K562 (cell line): ENCODE measurements at regions not wholly inside any gene's neighbourhood (a gene's known extent, or its start where the extent isn't known, plus 50 kb on each side); places are given as distances from the start of the nearest gene placed in this dataset.

Experiments used
- CC2D1A ChIP-seq: fragments of 450-650 bp; IDR thresholded peaks from 2 replicates; pipeline ENCODE4 v1.6.1; 2017; ENCODE audit warnings: mild to moderate bottlenecking
- CHD2 ChIP-seq: IDR thresholded peaks from 2 replicates; pipeline ENCODE4 v1.6.1; 2011; ENCODE audit warnings: low read depth, low read length
- HDGF ChIP-seq: fragments of 450-650 bp; IDR thresholded peaks from 2 replicates; pipeline ENCODE4 v1.6.1; 2016
- HIVEP1 ChIP-seq: fragments of 250-450 bp; sonication (Bioruptor Pico); IDR thresholded peaks from 2 replicates; pipeline ENCODE4 v1.4.0; 2020; ENCODE audit warnings: mild to moderate bottlenecking
- JUND ChIP-seq, 2 experiments: IDR thresholded peaks; 2 replicates in 1 of 2; 3 replicates in 1 of 2; pipeline ENCODE4 v1.6.1; 2011; ENCODE audit warnings: borderline replicate concordance in 2 of 2, low read depth in 2 of 2, low read length in 2 of 2, improper control_type of control experiment in 1 of 2, missing biosample characterization in 1 of 2, missing genetic modification characterization in 1 of 2, missing genetic modification reagents in 1 of 2
- MAFK ChIP-seq: IDR thresholded peaks from 2 replicates; pipeline ENCODE4 v1.6.1; 2011; ENCODE audit warnings: low read length, improper control_type of control experiment
- POLR2AphosphoS5 ChIP-seq: IDR thresholded peaks from 2 replicates; pipeline ENCODE4 v1.6.1; 2011; ENCODE audit warnings: mild to moderate bottlenecking, low read depth, low read length, moderate library complexity; ENCODE audit not compliant: control insufficient read depth, insufficient read depth
- RBBP5 ChIP-seq: fragments of 200-600 bp; sonication (generic); IDR thresholded peaks from 2 replicates; pipeline ENCODE4 v1.6.1; 2012; ENCODE audit warnings: borderline replicate concordance, mild to moderate bottlenecking, low read length, control low read depth, inconsistent platforms; ENCODE audit not compliant: insufficient read depth, poor library complexity, severe bottlenecking
- SP1 ChIP-seq: sonication (generic); formaldehyde crosslinking; IDR thresholded peaks from 2 replicates; pipeline ENCODE4 v1.8.1; 2022; ENCODE audit warnings: mild to moderate bottlenecking, missing genetic modification reagents
- TF ChIP-seq, protein P1 (sequence below): fragments of 450-650 bp; IDR thresholded peaks from 2 replicates; pipeline ENCODE4 v1.7.1; 2018; ENCODE audit warnings: mild to moderate bottlenecking, low read depth; ENCODE audit not compliant: partially characterized antibody
- TF ChIP-seq, protein P2 (sequence below), 3 experiments: IDR thresholded peaks in 2 of 3; conservative IDR thresholded peaks in 1 of 3; 2 replicates each; pipeline ENCODE4 v1.5.1; 2011 to 2012; ENCODE audit warnings: low read length in 3 of 3, mild to moderate bottlenecking in 3 of 3, control low read depth in 2 of 3, improper control_type of control experiment in 1 of 3, inconsistent platforms in 1 of 3, low read depth in 1 of 3, mixed read lengths in 1 of 3, moderate library complexity in 1 of 3; ENCODE audit not compliant: insufficient read depth in 2 of 3

DNA sequence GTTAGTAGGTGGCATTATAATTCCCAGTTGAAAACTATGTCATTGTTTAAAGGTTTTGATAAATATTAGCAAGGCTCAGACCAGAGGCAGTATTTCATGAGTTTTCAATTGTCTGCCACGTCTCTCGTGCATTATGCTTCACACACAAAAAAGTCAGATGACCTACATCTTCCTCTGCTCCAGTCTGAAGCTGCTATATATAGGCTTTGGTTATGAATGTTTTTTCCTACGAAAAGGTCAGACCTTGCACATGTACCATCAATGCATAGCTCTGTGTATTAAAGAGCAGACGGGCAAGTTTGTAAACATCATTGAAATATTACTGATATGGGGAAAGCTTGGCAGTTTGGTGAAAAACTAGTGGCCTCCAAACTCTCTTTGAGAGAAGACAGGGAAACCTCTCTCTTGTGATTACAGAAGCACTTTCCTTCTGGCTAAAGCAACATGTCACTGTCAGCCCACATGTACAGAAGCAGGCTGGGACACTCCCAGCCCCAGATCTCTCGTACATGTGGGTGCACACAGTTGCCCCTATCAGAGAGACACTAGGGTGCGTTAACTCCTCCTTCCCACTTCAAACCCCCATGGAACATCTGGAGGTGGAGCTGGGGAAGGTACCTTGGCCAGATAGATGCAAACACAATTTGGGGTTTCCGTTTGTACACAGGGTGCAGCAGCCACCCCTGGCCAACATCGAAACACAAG is 184.0 kb upstream of the BCL6 start:
- TF ChIP-seq CHD2: no peak
- TF ChIP-seq, protein P1, sequence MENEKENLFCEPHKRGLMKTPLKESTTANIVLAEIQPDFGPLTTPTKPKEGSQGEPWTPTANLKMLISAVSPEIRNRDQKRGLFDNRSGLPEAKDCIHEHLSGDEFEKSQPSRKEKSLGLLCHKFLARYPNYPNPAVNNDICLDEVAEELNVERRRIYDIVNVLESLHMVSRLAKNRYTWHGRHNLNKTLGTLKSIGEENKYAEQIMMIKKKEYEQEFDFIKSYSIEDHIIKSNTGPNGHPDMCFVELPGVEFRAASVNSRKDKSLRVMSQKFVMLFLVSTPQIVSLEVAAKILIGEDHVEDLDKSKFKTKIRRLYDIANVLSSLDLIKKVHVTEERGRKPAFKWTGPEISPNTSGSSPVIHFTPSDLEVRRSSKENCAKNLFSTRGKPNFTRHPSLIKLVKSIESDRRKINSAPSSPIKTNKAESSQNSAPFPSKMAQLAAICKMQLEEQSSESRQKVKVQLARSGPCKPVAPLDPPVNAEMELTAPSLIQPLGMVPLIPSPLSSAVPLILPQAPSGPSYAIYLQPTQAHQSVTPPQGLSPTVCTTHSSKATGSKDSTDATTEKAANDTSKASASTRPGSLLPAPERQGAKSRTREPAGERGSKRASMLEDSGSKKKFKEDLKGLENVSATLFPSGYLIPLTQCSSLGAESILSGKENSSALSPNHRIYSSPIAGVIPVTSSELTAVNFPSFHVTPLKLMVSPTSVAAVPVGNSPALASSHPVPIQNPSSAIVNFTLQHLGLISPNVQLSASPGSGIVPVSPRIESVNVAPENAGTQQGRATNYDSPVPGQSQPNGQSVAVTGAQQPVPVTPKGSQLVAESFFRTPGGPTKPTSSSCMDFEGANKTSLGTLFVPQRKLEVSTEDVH: no peak
- TF ChIP-seq SP1 (CRISPR knock-in tag): no peak
- no peak for TF ChIP-seq MAFK
- no peak for TF ChIP-seq CC2D1A
- TF ChIP-seq POLR2AphosphoS5: no peak
- no peak for TF ChIP-seq RBBP5
- TF ChIP-seq, protein P2, sequence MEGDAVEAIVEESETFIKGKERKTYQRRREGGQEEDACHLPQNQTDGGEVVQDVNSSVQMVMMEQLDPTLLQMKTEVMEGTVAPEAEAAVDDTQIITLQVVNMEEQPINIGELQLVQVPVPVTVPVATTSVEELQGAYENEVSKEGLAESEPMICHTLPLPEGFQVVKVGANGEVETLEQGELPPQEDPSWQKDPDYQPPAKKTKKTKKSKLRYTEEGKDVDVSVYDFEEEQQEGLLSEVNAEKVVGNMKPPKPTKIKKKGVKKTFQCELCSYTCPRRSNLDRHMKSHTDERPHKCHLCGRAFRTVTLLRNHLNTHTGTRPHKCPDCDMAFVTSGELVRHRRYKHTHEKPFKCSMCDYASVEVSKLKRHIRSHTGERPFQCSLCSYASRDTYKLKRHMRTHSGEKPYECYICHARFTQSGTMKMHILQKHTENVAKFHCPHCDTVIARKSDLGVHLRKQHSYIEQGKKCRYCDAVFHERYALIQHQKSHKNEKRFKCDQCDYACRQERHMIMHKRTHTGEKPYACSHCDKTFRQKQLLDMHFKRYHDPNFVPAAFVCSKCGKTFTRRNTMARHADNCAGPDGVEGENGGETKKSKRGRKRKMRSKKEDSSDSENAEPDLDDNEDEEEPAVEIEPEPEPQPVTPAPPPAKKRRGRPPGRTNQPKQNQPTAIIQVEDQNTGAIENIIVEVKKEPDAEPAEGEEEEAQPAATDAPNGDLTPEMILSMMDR (IDR thresholded peaks at IDR 0.05 in 2 of 3, conservative IDR thresholded peaks at IDR 0.05 in 1 of 3; ENCODE audit: insufficient read depth in 2 of 3, low read depth in 1 of 3, low read length in 3 of 3): no peak
- no peak for TF ChIP-seq HIVEP1
- no peak for TF ChIP-seq JUND (IDR thresholded peaks at IDR 0.05; ENCODE audit: borderline replicate concordance, low read depth, low read length)
- TF ChIP-seq JUND (tag; IDR thresholded peaks at IDR 0.05; ENCODE audit: borderline replicate concordance, low read depth, low read length): no peak
- TF ChIP-seq HDGF: no peak
